SK-N-SH treated with all-trans-retinoic acid at 6 μM for 48 hours (cell line): ENCODE measurements at regions not wholly inside any gene's neighbourhood (a gene's known extent, or its start where the extent isn't known, plus 50 kb on each side); places are given as distances from the start of the nearest gene placed in this dataset.

ENCODE experiments used
- ATAC-seq: fragments of 200-7000 bp; cut with Tn5 transposase; 3 replicates; pipeline ENCODE4 v1.9.1; 2020; ENCODE audit warnings: mild to moderate bottlenecking, moderate library complexity
- ARNTL ChIP-seq: fragments of 450-650 bp; formaldehyde crosslinking; IDR thresholded peaks from 2 replicates; pipeline ENCODE4 v1.5.0; 2020; ENCODE audit warnings: low read depth, mild to moderate bottlenecking, moderate library complexity, borderline replicate concordance
- BACH2 ChIP-seq: fragments of 250-450 bp; sonication (Bioruptor Pico); IDR thresholded peaks from 2 replicates; pipeline ENCODE4 v1.9.0; 2021; ENCODE audit warnings: mild to moderate bottlenecking, borderline replicate concordance
- CSDC2 ChIP-seq: fragments of 250-450 bp; sonication (Bioruptor Pico); IDR thresholded peaks from 2 replicates; pipeline ENCODE4 v1.5.0; 2020; ENCODE audit warnings: mild to moderate bottlenecking, moderate library complexity
- ESRRG ChIP-seq: fragments of 250-450 bp; sonication (Bioruptor Pico); IDR thresholded peaks from 2 replicates; pipeline ENCODE4 v1.6.1; 2021; ENCODE audit warnings: mild to moderate bottlenecking
- GLIS3 ChIP-seq: fragments of 250-450 bp; sonication (Bioruptor Pico); IDR thresholded peaks from 2 replicates; pipeline ENCODE4 v1.5.0; 2020; ENCODE audit warnings: mild to moderate bottlenecking, moderate library complexity
- ISL1 ChIP-seq: fragments of 250-450 bp; sonication (Bioruptor Pico); IDR thresholded peaks from 2 replicates; pipeline ENCODE4 v2.1.2; 2022; ENCODE audit warnings: mild to moderate bottlenecking, moderate library complexity
- OSR1 ChIP-seq: fragments of 250-450 bp; sonication (Bioruptor Pico); IDR thresholded peaks from 2 replicates; pipeline ENCODE4 v1.8.0; 2022; ENCODE audit warnings: moderate library complexity, mild to moderate bottlenecking, inconsistent platforms
- PPARA ChIP-seq: fragments of 250-450 bp; sonication (Bioruptor Pico); IDR thresholded peaks from 2 replicates; pipeline ENCODE4 v1.5.0; 2020; ENCODE audit warnings: mild to moderate bottlenecking, borderline replicate concordance
- RARB ChIP-seq: fragments of 250-450 bp; sonication (Bioruptor Pico); IDR thresholded peaks from 2 replicates; pipeline ENCODE4 v1.8.0; 2021; ENCODE audit warnings: mild to moderate bottlenecking, moderate library complexity
- SNAI2 ChIP-seq: fragments of 250-450 bp; sonication (Bioruptor Pico); IDR thresholded peaks from 2 replicates; pipeline ENCODE4 v1.5.0; 2020; ENCODE audit warnings: mild to moderate bottlenecking, moderate library complexity
- TCF4 ChIP-seq: fragments of 250-450 bp; sonication (Bioruptor Pico); IDR thresholded peaks from 2 replicates; pipeline ENCODE4 v1.8.0; 2021; ENCODE audit warnings: mild to moderate bottlenecking, moderate library complexity, borderline replicate concordance
- TOX ChIP-seq: fragments of 250-450 bp; sonication (Bioruptor Pico); IDR thresholded peaks from 2 replicates; pipeline ENCODE4 v1.8.0; 2021; ENCODE audit warnings: mild to moderate bottlenecking, moderate library complexity, borderline replicate concordance
- ZC3H10 ChIP-seq: fragments of 250-450 bp; sonication (Bioruptor Pico); IDR thresholded peaks from 2 replicates; pipeline ENCODE4 v1.5.1; 2021; ENCODE audit warnings: mild to moderate bottlenecking, moderate library complexity
- ZFP3 ChIP-seq: fragments of 250-450 bp; sonication (Bioruptor Pico); IDR thresholded peaks from 2 replicates; pipeline ENCODE4 v1.5.0; 2020; ENCODE audit warnings: mild to moderate bottlenecking, moderate library complexity
- ZFP30 ChIP-seq: fragments of 450-650 bp; formaldehyde crosslinking; IDR thresholded peaks from 2 replicates; pipeline ENCODE4 v1.5.0; 2022; ENCODE audit warnings: mild to moderate bottlenecking, moderate library complexity
- ZNF565 ChIP-seq: fragments of 450-650 bp; formaldehyde crosslinking; conservative IDR thresholded peaks from 2 replicates; pipeline ENCODE4 v1.5.0; 2020; ENCODE audit warnings: low read depth, mild to moderate bottlenecking, moderate library complexity
- ZNF70 ChIP-seq: fragments of 450-650 bp; formaldehyde crosslinking; IDR thresholded peaks from 2 replicates; pipeline ENCODE4 v1.5.0; 2020; ENCODE audit warnings: mild to moderate bottlenecking, moderate library complexity
- ZNF8 ChIP-seq: fragments of 450-650 bp; formaldehyde crosslinking; IDR thresholded peaks from 2 replicates; pipeline ENCODE4 v1.5.0; 2020; ENCODE audit warnings: mild to moderate bottlenecking, moderate library complexity
- TF ChIP-seq, protein P1 (sequence below): fragments of 250-450 bp; sonication (Bioruptor Pico); IDR thresholded peaks from 2 replicates; pipeline ENCODE4 v1.5.0; 2020; ENCODE audit warnings: mild to moderate bottlenecking, moderate library complexity
- TF ChIP-seq, protein P2 (sequence below): fragments of 250-450 bp; sonication (Bioruptor Pico); IDR thresholded peaks from 2 replicates; pipeline ENCODE4 v1.8.0; 2021; ENCODE audit warnings: low read depth, mild to moderate bottlenecking, moderate library complexity, borderline replicate concordance
- TF ChIP-seq, protein P3 (sequence below): fragments of 250-450 bp; sonication (Bioruptor Pico); IDR thresholded peaks from 2 replicates; pipeline ENCODE4 v1.5.1; 2020; ENCODE audit warnings: low read depth, mild to moderate bottlenecking, moderate library complexity
- TF ChIP-seq, protein P4 (sequence below): fragments of 250-450 bp; sonication (Bioruptor Pico); IDR thresholded peaks from 2 replicates; pipeline ENCODE4 v1.5.1; 2021; ENCODE audit warnings: mild to moderate bottlenecking, moderate library complexity

DNA sequence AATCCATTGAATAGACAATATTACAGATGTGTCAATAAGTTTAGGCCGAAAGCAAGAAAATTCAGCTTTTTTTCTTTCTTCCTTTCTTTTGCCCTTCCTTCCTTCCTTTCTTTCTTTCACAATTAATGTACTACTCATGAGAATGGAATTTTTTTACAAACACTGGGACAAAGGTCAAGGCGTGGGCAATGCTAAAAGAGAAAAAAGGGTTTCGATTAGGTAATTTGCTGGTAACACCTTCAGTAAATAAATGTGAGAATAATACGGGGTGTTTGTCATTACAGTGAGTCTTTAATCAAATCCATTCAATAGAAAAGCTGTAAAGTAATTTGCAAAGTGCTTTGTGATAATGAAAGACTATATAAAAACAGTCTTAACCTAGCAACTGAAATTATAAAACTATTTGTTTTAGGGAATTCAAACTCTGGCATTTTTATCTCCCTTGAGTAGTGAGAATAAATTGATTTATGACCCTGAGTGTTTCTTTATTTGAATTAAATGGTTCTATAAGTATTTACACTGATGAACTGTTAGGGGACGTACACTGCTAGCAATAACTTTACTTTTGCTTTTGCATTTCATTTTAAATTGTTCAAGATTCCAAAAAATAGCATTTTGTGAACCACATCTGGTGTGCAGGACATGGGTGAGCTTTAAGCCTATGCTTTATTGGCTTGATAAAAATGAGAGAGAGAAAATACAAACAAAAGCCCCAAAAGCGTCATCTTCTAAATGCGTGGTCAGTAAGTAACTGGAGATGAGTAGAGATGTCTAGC lies 104.2 kb upstream of the THRB start:
- TF ChIP-seq CSDC2 (CRISPR knock-in tag) (no peak), BACH2 (no peak), PPARA (no peak), ISL1 (CRISPR knock-in tag) (no peak), ZFP30 (CRISPR knock-in tag) (no peak), ZC3H10 (CRISPR knock-in tag) (no peak), ZFP3 (no peak), ESRRG (no peak), GLIS3 (CRISPR knock-in tag) (no peak)
- TF ChIP-seq, protein P1, sequence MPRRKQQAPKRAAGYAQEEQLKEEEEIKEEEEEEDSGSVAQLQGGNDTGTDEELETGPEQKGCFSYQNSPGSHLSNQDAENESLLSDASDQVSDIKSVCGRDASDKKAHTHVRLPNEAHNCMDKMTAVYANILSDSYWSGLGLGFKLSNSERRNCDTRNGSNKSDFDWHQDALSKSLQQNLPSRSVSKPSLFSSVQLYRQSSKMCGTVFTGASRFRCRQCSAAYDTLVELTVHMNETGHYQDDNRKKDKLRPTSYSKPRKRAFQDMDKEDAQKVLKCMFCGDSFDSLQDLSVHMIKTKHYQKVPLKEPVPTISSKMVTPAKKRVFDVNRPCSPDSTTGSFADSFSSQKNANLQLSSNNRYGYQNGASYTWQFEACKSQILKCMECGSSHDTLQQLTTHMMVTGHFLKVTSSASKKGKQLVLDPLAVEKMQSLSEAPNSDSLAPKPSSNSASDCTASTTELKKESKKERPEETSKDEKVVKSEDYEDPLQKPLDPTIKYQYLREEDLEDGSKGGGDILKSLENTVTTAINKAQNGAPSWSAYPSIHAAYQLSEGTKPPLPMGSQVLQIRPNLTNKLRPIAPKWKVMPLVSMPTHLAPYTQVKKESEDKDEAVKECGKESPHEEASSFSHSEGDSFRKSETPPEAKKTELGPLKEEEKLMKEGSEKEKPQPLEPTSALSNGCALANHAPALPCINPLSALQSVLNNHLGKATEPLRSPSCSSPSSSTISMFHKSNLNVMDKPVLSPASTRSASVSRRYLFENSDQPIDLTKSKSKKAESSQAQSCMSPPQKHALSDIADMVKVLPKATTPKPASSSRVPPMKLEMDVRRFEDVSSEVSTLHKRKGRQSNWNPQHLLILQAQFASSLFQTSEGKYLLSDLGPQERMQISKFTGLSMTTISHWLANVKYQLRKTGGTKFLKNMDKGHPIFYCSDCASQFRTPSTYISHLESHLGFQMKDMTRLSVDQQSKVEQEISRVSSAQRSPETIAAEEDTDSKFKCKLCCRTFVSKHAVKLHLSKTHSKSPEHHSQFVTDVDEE, result no peak
- no peak for ATAC-seq

DNA sequence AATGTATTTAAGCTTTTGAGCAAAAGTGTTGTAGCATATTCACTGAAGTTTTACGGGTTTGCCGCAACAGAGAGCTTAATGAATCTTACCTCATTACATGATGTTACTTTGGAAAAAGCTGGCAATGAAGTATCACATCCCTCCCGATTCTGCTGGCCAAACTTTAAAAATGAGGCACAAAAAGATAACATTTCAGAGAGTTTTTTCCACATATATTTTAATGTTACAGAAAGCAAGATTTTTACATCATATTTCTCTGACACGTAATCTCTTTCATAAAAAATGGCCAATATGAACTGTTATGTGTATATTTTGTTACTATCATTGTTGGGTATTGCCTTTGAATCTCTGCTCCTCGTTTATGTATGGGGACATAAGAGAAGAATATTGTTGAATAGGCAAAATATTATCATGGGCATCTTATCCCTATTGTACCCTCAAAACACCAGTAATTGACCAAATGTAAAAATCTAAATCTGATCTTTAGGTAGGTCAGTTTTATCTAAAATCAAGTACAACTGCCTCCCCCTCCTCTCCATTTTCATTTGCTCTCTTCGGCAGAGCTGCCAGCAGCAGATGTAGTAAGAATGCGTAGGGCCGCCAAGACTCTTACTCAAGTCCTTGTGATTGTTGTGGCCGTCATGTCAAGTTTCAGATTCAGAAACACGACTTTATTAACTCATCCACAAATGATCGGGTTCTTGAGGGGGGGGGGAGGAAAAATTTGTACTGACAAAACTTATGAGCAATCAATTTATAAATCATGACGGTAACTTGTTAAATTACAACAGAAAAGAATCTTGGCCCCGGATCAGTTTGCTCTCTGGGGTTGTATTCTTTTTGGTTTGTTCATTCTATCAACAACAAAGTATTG lies 106.7 kb upstream of the THRB start:
- no peak for ATAC-seq
- TF ChIP-seq RARB (CRISPR knock-in tag), result no peak
- TF ChIP-seq OSR1, result no peak
- TF ChIP-seq, protein P2, sequence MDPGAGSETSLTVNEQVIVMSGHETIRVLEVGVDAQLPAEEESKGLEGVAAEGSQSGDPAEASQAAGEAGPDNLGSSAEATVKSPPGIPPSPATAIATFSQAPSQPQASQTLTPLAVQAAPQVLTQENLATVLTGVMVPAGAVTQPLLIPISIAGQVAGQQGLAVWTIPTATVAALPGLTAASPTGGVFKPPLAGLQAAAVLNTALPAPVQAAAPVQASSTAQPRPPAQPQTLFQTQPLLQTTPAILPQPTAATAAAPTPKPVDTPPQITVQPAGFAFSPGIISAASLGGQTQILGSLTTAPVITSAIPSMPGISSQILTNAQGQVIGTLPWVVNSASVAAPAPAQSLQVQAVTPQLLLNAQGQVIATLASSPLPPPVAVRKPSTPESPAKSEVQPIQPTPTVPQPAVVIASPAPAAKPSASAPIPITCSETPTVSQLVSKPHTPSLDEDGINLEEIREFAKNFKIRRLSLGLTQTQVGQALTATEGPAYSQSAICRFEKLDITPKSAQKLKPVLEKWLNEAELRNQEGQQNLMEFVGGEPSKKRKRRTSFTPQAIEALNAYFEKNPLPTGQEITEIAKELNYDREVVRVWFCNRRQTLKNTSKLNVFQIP (CRISPR knock-in tag), result no peak
- TF ChIP-seq, protein P3, sequence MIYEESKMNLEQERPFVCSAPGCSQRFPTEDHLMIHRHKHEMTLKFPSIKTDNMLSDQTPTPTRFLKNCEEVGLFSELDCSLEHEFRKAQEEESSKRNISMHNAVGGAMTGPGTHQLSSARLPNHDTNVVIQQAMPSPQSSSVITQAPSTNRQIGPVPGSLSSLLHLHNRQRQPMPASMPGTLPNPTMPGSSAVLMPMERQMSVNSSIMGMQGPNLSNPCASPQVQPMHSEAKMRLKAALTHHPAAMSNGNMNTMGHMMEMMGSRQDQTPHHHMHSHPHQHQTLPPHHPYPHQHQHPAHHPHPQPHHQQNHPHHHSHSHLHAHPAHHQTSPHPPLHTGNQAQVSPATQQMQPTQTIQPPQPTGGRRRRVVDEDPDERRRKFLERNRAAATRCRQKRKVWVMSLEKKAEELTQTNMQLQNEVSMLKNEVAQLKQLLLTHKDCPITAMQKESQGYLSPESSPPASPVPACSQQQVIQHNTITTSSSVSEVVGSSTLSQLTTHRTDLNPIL, result no peak
- TF ChIP-seq ZNF8 (CRISPR knock-in tag), result no peak
- no peak for TF ChIP-seq ZFP3
- TF ChIP-seq TOX, result no peak
- TF ChIP-seq CSDC2 (CRISPR knock-in tag), result no peak
- no peak for TF ChIP-seq ESRRG
- no peak for TF ChIP-seq ISL1 (CRISPR knock-in tag)
- TF ChIP-seq, protein P1, result no peak
- no peak for TF ChIP-seq GLIS3 (CRISPR knock-in tag)
- no peak for TF ChIP-seq ZNF565 (CRISPR knock-in tag)
- no peak for TF ChIP-seq ZC3H10 (CRISPR knock-in tag)
- TF ChIP-seq PPARA, result no peak
- no peak for TF ChIP-seq ARNTL (CRISPR knock-in tag)
- TF ChIP-seq, all 23 proteins: peak for 0

DNA sequence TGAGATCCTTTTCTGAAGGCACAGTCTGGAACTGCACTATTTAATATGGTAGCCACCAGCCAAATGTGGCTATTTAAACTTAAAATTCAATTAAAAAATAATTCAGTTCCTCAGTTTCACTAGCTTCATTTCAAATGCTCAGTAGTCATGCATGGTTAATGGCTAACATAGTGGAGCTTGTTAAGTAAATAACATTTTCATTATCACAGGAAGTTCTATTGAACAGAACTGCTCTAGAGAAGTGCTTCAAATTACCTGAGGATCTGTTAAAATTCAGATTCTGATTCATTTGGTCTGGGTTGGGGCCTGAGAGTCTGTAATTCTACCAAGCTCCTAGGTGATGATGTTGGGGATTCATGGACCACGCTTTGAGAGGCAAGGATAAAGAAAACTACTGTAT lies 109.6 kb upstream of the THRB start:
- no peak for ATAC-seq
- TF ChIP-seq CSDC2 (CRISPR knock-in tag) (no peak), ZNF70 (CRISPR knock-in tag) (no peak), ISL1 (CRISPR knock-in tag) (no peak), ARNTL (CRISPR knock-in tag) (no peak), TCF4 (no peak), SNAI2 (CRISPR knock-in tag) (no peak), ZC3H10 (CRISPR knock-in tag) (no peak)
- TF ChIP-seq, protein P1, result no peak
- TF ChIP-seq, protein P4, sequence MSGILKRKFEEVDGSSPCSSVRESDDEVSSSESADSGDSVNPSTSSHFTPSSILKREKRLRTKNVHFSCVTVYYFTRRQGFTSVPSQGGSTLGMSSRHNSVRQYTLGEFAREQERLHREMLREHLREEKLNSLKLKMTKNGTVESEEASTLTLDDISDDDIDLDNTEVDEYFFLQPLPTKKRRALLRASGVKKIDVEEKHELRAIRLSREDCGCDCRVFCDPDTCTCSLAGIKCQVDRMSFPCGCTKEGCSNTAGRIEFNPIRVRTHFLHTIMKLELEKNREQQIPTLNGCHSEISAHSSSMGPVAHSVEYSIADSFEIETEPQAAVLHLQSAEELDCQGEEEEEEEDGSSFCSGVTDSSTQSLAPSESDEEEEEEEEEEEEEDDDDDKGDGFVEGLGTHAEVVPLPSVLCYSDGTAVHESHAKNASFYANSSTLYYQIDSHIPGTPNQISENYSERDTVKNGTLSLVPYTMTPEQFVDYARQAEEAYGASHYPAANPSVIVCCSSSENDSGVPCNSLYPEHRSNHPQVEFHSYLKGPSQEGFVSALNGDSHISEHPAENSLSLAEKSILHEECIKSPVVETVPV (CRISPR knock-in tag), result no peak
